SK-MEL-5 (cell line): ENCODE measurements at regions not wholly inside any gene's neighbourhood (a gene's known extent, or its start where the extent isn't known, plus 50 kb on each side); places are given as distances from the start of the nearest gene placed in this dataset.

Source experiments
- DNase-seq: peaks from one replicate; pipeline ENCODE4 v3.0.0-alpha.2; 2016; ENCODE audit warnings: low read depth, low spot score
- in situ Hi-C: cut with HindIII; loops from 2 replicates; pipeline ENCODE4 v1.10.0; 2016; ENCODE audit warnings: low sequenced_read_pairs, high pct_unique_total_duplicates, low pct_unique_long_range_greater_than_20kb

- no peak for DNase-seq
- in situ Hi-C loops, result no loop called here
Measured at GRCh38 chr3:13217736-13218540, 144.7 kb upstream of the IQSEC1 start.

- in situ Hi-C loops, result no loop called here
- no peak for DNase-seq
Measured at GRCh38 chr3:13217253-13217652, 144.0 kb upstream of the IQSEC1 start.

- DNase-seq, result no peak
- in situ Hi-C loops, result no loop called here
Measured at GRCh38 chr3:13215940-13216546, 142.8 kb upstream of the IQSEC1 start.

- no peak for DNase-seq
- in situ Hi-C loops, result no loop called here
Measured at GRCh38 chr3:13214847-13215472, 141.7 kb upstream of the IQSEC1 start.

- DNase-seq, result no peak
- in situ Hi-C loops, result no loop called here
Measured at GRCh38 chr3:13213911-13214846, 140.9 kb upstream of the IQSEC1 start.

GRCh38 chr3:13213490-13213889 is 140.3 kb upstream of the IQSEC1 start:
- in situ Hi-C loops, result no loop called here

GRCh38 chr3:13211605-13212210 is 138.5 kb upstream of the IQSEC1 start:
- no peak for DNase-seq
- in situ Hi-C loops, result no loop called here

More at GRCh38 chr3:13213490-13213889, 140.3 kb upstream of the IQSEC1 start:
- no peak for DNase-seq

GRCh38 chr3:13210221-13210975 is 137.2 kb upstream of the IQSEC1 start:
- in situ Hi-C loops, result no loop called here
- no peak for DNase-seq

GRCh38 chr3:13209634-13209997 is 136.4 kb upstream of the IQSEC1 start:
- DNase-seq, result no peak
- in situ Hi-C loops, result no loop called here

- no peak for DNase-seq
- in situ Hi-C loops, result no loop called here
Measured at GRCh38 chr3:13208706-13209633, 135.7 kb upstream of the IQSEC1 start.

- in situ Hi-C loops, result no loop called here
- no peak for DNase-seq
Measured at GRCh38 chr3:13207975-13208705, 134.9 kb upstream of the IQSEC1 start.

GRCh38 chr3:13207578-13207922 is 134.3 kb upstream of the IQSEC1 start:
- DNase-seq, result no peak
- in situ Hi-C loops, result no loop called here

- in situ Hi-C loops, result no loop called here
- no peak for DNase-seq
Measured at GRCh38 chr3:13206799-13207577, 133.8 kb upstream of the IQSEC1 start.

GRCh38 chr3:13205567-13206143 is 132.4 kb upstream of the IQSEC1 start:
- in situ Hi-C loops, result no loop called here
- no peak for DNase-seq
